ENCODE measurements at regions not wholly inside any gene's neighbourhood (a gene's known extent, or its start where the extent isn't known, plus 50 kb on each side); places are given as distances from the start of the nearest gene placed in this dataset.

DNA sequence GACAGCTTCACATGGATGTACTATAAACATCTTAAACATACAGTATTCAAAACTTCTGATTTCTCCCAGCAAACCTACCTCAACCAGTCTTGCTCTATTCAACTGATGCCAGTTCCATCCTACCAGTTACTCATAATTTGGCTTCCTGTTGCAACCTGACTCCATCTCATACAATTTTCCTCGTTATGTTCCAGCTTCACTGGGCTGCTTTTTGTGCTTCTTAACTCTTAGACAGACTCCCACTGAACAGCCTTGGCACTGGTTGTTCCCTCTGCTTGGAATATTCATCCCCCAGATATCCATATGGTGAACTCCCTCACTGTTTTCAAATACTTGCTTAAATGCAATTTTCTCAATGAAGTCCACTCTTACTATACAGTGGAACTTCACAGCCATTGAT is 249.2 kb downstream of the AEBP2 start:
- Histone ChIP-seq H3K36me3 (no peaks in the 10 kb centered on the region), H3K27me3 (no peaks in the 10 kb centered on the region), H3K27ac (no peak overlapping the region), H3K4me1 (no peaks in the 10 kb centered on the region), H3K4me3 (no peak overlapping the region), H3K9me3 (no peaks in the 10 kb centered on the region)
- intact Hi-C loops (cut with DNase I) = no loop called here
- ATAC-seq (no peak), DNase-seq (no peak)
- TF ChIP-seq, protein P1, sequence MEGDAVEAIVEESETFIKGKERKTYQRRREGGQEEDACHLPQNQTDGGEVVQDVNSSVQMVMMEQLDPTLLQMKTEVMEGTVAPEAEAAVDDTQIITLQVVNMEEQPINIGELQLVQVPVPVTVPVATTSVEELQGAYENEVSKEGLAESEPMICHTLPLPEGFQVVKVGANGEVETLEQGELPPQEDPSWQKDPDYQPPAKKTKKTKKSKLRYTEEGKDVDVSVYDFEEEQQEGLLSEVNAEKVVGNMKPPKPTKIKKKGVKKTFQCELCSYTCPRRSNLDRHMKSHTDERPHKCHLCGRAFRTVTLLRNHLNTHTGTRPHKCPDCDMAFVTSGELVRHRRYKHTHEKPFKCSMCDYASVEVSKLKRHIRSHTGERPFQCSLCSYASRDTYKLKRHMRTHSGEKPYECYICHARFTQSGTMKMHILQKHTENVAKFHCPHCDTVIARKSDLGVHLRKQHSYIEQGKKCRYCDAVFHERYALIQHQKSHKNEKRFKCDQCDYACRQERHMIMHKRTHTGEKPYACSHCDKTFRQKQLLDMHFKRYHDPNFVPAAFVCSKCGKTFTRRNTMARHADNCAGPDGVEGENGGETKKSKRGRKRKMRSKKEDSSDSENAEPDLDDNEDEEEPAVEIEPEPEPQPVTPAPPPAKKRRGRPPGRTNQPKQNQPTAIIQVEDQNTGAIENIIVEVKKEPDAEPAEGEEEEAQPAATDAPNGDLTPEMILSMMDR (IDR thresholded peaks at IDR 0.05) = no peak

DNA sequence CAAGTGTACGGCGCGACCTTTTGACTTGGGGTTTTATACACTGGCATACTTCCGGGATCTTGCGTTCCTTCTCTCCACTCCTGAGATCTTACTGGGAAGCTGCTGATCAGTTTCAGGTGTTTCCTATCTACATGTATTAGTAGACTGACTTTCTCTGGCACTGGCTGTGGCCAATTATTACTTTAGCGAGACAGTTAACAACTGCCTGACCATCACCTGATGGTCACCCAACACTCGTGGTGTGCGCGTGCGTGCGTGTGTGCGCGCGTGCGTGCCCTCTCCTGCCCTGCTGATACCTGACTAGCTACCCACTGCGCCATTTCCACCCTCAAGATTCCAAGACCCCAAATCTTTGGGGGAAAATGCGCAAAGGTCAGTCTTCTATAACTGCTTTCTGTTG is 249.9 kb downstream of the AEBP2 start:
- DNase-seq = no peak
- H3K4me1 ChIP-seq = no peaks in the 10 kb centered on the region
- no peaks in the 10 kb centered on the region for H3K27me3 ChIP-seq

DNA sequence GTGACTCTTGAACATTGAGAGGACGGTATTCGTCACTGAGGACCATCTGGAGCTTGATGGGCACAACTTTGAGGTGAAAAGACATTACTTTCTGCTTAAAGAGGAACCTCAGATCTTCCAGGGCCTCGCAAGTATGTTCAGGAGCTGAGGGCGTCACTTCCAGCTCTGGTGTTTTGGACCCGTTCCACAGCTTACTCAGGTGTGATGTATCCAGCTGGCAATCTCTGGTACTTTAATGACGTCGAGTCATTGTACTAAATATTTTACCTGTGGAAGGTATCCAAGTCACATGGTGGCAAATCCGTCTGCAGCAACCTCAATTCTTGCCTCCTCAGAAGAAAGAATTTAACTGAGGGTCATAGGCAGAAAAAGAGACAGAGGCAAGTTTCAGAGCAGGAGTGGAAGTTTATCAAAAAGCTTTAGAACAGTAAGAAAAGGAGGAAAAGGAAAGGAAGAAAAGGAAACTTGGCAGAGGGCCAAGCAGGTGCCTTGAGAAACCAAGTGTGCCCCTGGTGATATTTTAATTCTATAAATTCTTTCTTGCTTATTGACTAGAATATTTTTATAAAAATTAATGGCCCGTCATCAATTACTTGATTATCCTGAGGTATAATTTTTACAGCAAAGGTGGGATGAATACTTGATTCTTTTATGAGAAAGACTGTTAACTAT is 250.6 kb downstream of the AEBP2 start:
- H3K4me3 ChIP-seq = no peak overlapping the region
- TF ChIP-seq, protein P1 (IDR thresholded peaks at IDR 0.05) = no peak
- H3K27me3 ChIP-seq = no peaks in the 10 kb centered on the region
- no peak overlapping the region for H3K27ac ChIP-seq
- DNase-seq (peak in 1 of 4 donors; percentile 41), ATAC-seq (peak; percentile 68)
- no peaks in the 10 kb centered on the region for H3K36me3 ChIP-seq
- no peaks in the 10 kb centered on the region for H3K4me1 ChIP-seq
- H3K9me3 ChIP-seq = no peaks in the 10 kb centered on the region
- intact Hi-C loops (cut with DNase I) = no loop called here

More for the DNA sequence above, 249.9 kb downstream of the AEBP2 start:
- TF ChIP-seq, protein P1 (IDR thresholded peaks at IDR 0.05) = no peak
- H3K36me3 ChIP-seq = no peaks in the 10 kb centered on the region
- no peak overlapping the region for H3K4me3 ChIP-seq
- intact Hi-C loops (cut with DNase I) = no loop called here
- no peaks in the 10 kb centered on the region for H3K9me3 ChIP-seq
- H3K27ac ChIP-seq = no peak overlapping the region
- ATAC-seq = no peak

DNA sequence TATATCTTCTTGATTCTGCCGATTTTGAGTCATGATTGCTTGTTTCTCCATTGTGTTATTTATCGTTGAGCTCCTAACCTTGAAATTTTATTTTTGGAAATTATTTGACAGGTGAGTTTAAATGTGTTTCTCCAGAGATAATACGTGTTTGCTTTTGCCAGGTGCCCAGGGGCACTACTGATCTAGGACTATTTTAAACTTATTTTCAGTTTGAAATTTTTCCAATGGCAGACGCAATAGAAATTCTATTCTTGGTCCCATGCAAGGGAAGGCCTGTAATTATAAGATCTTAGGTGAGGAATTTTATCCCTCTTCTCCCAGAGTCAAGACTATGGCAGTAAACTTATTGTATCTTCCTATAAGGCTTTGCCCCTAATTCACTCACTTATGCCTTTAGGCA is 252.8 kb downstream of the AEBP2 start:
- DNase-seq (no peak), ATAC-seq (no peak)
- Histone ChIP-seq H3K36me3 (no peaks in the 10 kb centered on the region), H3K9me3 (no peaks in the 10 kb centered on the region), H3K27me3 (no peaks in the 10 kb centered on the region), H3K4me1 (no peaks in the 10 kb centered on the region), H3K27ac (no peak overlapping the region), H3K4me3 (no peak overlapping the region)
- TF ChIP-seq, protein P1 (IDR thresholded peaks at IDR 0.05) = no peak
- intact Hi-C loops (cut with DNase I) = no loop called here

DNA sequence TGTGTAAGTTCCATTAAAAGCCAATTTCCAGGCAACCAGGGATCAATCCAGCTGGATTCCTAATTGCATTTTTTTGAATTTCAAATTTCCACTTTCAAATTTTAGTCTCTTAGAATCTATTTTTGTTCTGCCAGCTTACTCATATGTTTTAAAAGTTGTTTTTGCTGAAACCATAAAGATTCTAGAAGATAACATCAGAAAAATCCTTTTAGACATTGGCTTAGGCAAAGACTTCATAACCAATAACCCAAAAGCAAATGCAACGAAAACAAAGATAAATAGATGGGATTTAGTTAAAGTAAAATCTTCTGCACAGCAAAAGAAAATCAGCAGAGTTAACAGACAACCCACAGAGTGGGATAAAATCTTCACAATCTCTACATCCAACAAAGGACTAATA is 253.3 kb downstream of the AEBP2 start:
- no peak for ATAC-seq
- H3K27ac ChIP-seq = no peak overlapping the region
- no peaks in the 10 kb centered on the region for H3K36me3 ChIP-seq
- no peak for DNase-seq
- H3K27me3 ChIP-seq = no peaks in the 10 kb centered on the region
- no peaks in the 10 kb centered on the region for H3K4me1 ChIP-seq
- intact Hi-C loops (cut with DNase I) = no loop called here
- TF ChIP-seq, protein P1 (IDR thresholded peaks at IDR 0.05) = no peak
- no peak overlapping the region for H3K4me3 ChIP-seq
- no peaks in the 10 kb centered on the region for H3K9me3 ChIP-seq

Data from left lung (tissue), 4 donors.